Astrocyte (in vitro differentiated cells and primary cell): ENCODE measurements at regions not wholly inside any gene's neighbourhood (a gene's known extent, or its start where the extent isn't known, plus 50 kb on each side); places are given as distances from the start of the nearest gene placed in this dataset.

Experiments used
- DNase-seq: peaks from one replicate; pipeline ENCODE4 v3.0.0-alpha.2; 2010; ENCODE audit warnings: low read depth
- FAIRE-seq: peaks from 2 replicates; lab custom pipeline; 2011; peaks lifted over from hg19 to GRCh38; lab: Jason Lieb, UNC
- H2AFZ ChIP-seq: 2 replicates; pipeline ENCODE4 v1.6.0; 2012; ENCODE audit warnings: low read depth, low read length, inconsistent platforms
- H3K27ac ChIP-seq: 2 replicates; pipeline ENCODE4 v1.5.1; 2011; ENCODE audit warnings: low read depth, low read length, inconsistent platforms
- H3K27me3 ChIP-seq: 2 replicates; pipeline ENCODE4 v1.6.0; 2011; ENCODE audit warnings: low read length, inconsistent platforms; ENCODE audit not compliant: insufficient read depth
- H3K36me3 ChIP-seq: 2 replicates; pipeline ENCODE4 v1.5.1; 2011; ENCODE audit warnings: low read length, inconsistent platforms; ENCODE audit not compliant: insufficient read depth
- H3K4me1 ChIP-seq: 2 replicates; pipeline ENCODE4 v1.5.1; 2011; ENCODE audit warnings: low read length, inconsistent platforms; ENCODE audit not compliant: insufficient read depth
- H3K4me2 ChIP-seq: 2 replicates; pipeline ENCODE4 v1.6.0; 2012; ENCODE audit warnings: low read length, inconsistent platforms
- H3K4me3 ChIP-seq: 2 replicates; pipeline ENCODE4 v1.5.1; 2011; ENCODE audit warnings: low read depth, mild to moderate bottlenecking, low read length, inconsistent platforms; ENCODE audit not compliant: insufficient read depth
- H3K79me2 ChIP-seq: 2 replicates; pipeline ENCODE4 v1.6.0; 2012; ENCODE audit warnings: mild to moderate bottlenecking, low read length, inconsistent platforms; ENCODE audit not compliant: insufficient read depth
- H3K9ac ChIP-seq: 2 replicates; pipeline ENCODE4 v1.6.0; 2012; ENCODE audit warnings: mild to moderate bottlenecking, low read length, inconsistent platforms
- H3K9me3 ChIP-seq: 2 replicates; pipeline ENCODE4 v1.5.1; 2012; ENCODE audit warnings: low read depth, mild to moderate bottlenecking, low read length, inconsistent platforms; ENCODE audit not compliant: insufficient read depth
- H4K20me1 ChIP-seq: 2 replicates; pipeline ENCODE4 v1.6.0; 2012; ENCODE audit warnings: low read length, inconsistent platforms; ENCODE audit not compliant: insufficient read depth
- H3K27ac Mint-ChIP-seq: one replicate; pipeline ENCODE4 v1.8.0; 2021; ENCODE audit warnings: mild to moderate bottlenecking, mixed read lengths; ENCODE audit not compliant: unreplicated experiment
- H3K27me3 Mint-ChIP-seq: one replicate; pipeline ENCODE4 v1.8.0; 2021; ENCODE audit warnings: low read depth, mixed read lengths; ENCODE audit not compliant: unreplicated experiment
- H3K36me3 Mint-ChIP-seq: one replicate; pipeline ENCODE4 v1.8.0; 2021; ENCODE audit warnings: low read depth, mixed read lengths; ENCODE audit not compliant: unreplicated experiment
- H3K4me1 Mint-ChIP-seq: one replicate; pipeline ENCODE4 v1.8.0; 2021; ENCODE audit warnings: low read depth, mixed read lengths; ENCODE audit not compliant: unreplicated experiment
- H3K4me3 Mint-ChIP-seq: one replicate; pipeline ENCODE4 v1.8.0; 2021; ENCODE audit warnings: mild to moderate bottlenecking, moderate library complexity, mixed read lengths; ENCODE audit not compliant: unreplicated experiment
- H3K9me3 Mint-ChIP-seq: one replicate; pipeline ENCODE4 v1.8.0; 2021; ENCODE audit warnings: mild to moderate bottlenecking, mixed read lengths; ENCODE audit not compliant: unreplicated experiment
- CTCF ChIP-seq: IDR thresholded peaks from 2 replicates; pipeline ENCODE4 v1.5.1; 2011; ENCODE audit warnings: low read depth, mild to moderate bottlenecking, inconsistent platforms, low read length, moderate library complexity; ENCODE audit not compliant: insufficient read depth
- EZH2 ChIP-seq: IDR thresholded peaks from 2 replicates; pipeline ENCODE4 v1.6.1; 2012; ENCODE audit warnings: mild to moderate bottlenecking, low read length, inconsistent platforms; ENCODE audit not compliant: insufficient read depth

GRCh38 chr9:79945495-79945894, 373.7 kb downstream of the TLE4 start:
- Mint-ChIP-seq H3K36me3 (no peaks in the 10 kb centered on the region), H3K27ac (no peak overlapping the region), H3K27me3 (peaks cover 2% of the 10 kb centered on the region), H3K9me3 (no peaks in the 10 kb centered on the region), H3K4me3 (no peak overlapping the region), H3K4me1 (no peaks in the 10 kb centered on the region)
- Histone ChIP-seq H3K4me1 (peaks cover 3% of the 10 kb centered on the region), H3K9me3 (no peaks in the 10 kb centered on the region), H3K9ac (no peak overlapping the region), H4K20me1 (no peaks in the 10 kb centered on the region), H3K79me2 (no peaks in the 10 kb centered on the region), H3K36me3 (no peaks in the 10 kb centered on the region), H3K27me3 (no peaks in the 10 kb centered on the region), H3K27ac (no peak overlapping the region), H3K4me3 (no peak overlapping the region), H2AFZ (no peak overlapping the region), H3K4me2 (no peak overlapping the region)
- TF ChIP-seq CTCF (no peak), EZH2 (no peak)
- no peak for FAIRE-seq
- DNase-seq: no peak

GRCh38 chr9:79945016-79945415, 373.3 kb downstream of the TLE4 start:
- Histone ChIP-seq H3K4me3 (no peak overlapping the region), H3K9me3 (no peaks in the 10 kb centered on the region), H2AFZ (no peak overlapping the region), H3K9ac (no peak overlapping the region), H3K4me2 (no peak overlapping the region), H3K79me2 (no peaks in the 10 kb centered on the region), H3K4me1 (peaks cover 3% of the 10 kb centered on the region), H4K20me1 (no peaks in the 10 kb centered on the region), H3K27me3 (no peaks in the 10 kb centered on the region), H3K36me3 (no peaks in the 10 kb centered on the region), H3K27ac (no peak overlapping the region)
- no peak overlapping the region for H3K27ac Mint-ChIP-seq
- no peaks in the 10 kb centered on the region for H3K36me3 Mint-ChIP-seq
- peaks cover 2% of the 10 kb centered on the region for H3K27me3 Mint-ChIP-seq
- no peak overlapping the region for H3K4me3 Mint-ChIP-seq
- no peak for DNase-seq
- no peak for FAIRE-seq
- TF ChIP-seq EZH2 (no peak), CTCF (no peak)
- no peaks in the 10 kb centered on the region for H3K9me3 Mint-ChIP-seq
- no peaks in the 10 kb centered on the region for H3K4me1 Mint-ChIP-seq

GRCh38 chr9:79940919-79941318, 369.2 kb downstream of the TLE4 start:
- no peak overlapping the region for H3K4me3 Mint-ChIP-seq
- Histone ChIP-seq H4K20me1 (no peaks in the 10 kb centered on the region), H3K27ac (no peak overlapping the region), H3K27me3 (no peaks in the 10 kb centered on the region), H3K36me3 (no peaks in the 10 kb centered on the region), H3K4me3 (no peak overlapping the region), H3K9ac (no peak overlapping the region), H3K9me3 (no peaks in the 10 kb centered on the region), H3K4me1 (peaks cover 3% of the 10 kb centered on the region), H3K79me2 (no peaks in the 10 kb centered on the region), H3K4me2 (no peak overlapping the region), H2AFZ (no peak overlapping the region)
- H3K27ac Mint-ChIP-seq: no peak overlapping the region
- no peak for TF ChIP-seq EZH2
- TF ChIP-seq CTCF: no peak
- DNase-seq (no peak), FAIRE-seq (no peak)
- H3K36me3 Mint-ChIP-seq: no peaks in the 10 kb centered on the region
- no peaks in the 10 kb centered on the region for H3K27me3 Mint-ChIP-seq
- H3K9me3 Mint-ChIP-seq: no peaks in the 10 kb centered on the region
- H3K4me1 Mint-ChIP-seq: no peaks in the 10 kb centered on the region
